HG02884 (cell line): ENCODE measurements at regions not wholly inside any gene's neighbourhood (a gene's known extent, or its start where the extent isn't known, plus 50 kb on each side); places are given as distances from the start of the nearest gene placed in this dataset.
"Not testable (repeated sequence)": the region's sequence is repeated elsewhere in the genome, so short reads cannot be mapped to it uniquely, and the experiment has no call there.

Source experiments
- ATAC-seq: cut with Tn5 transposase; IDR thresholded peaks from one replicate; pipeline ENCODE4 v1.9.1; 2021; ENCODE audit warnings: mild to moderate bottlenecking, moderate library complexity; ENCODE audit not compliant: unreplicated experiment

- ATAC-seq: not testable (repeated sequence)
These were observed 180.1 kb upstream of the CNTN6 start for GRCh38 chr3:912717-913116.

- no peak for ATAC-seq
These were observed 169.5 kb upstream of the CNTN6 start for GRCh38 chr3:923161-923910.

GRCh38 chr3:930866-931265 is 162.0 kb upstream of the CNTN6 start:
- no peak for ATAC-seq

- no peak for ATAC-seq
These were observed 159.5 kb upstream of the CNTN6 start for GRCh38 chr3:933326-933725.

- no peak for ATAC-seq
These were observed 148.0 kb upstream of the CNTN6 start for GRCh38 chr3:944786-945185.

- ATAC-seq: no peak
These were observed 147.1 kb upstream of the CNTN6 start for GRCh38 chr3:945738-946137.

- ATAC-seq: no peak
These were observed 139.9 kb upstream of the CNTN6 start for GRCh38 chr3:952906-953305.

GRCh38 chr3:963255-963654 is 129.6 kb upstream of the CNTN6 start:
- ATAC-seq: no peak

GRCh38 chr3:963755-964154 is 129.1 kb upstream of the CNTN6 start:
- no peak for ATAC-seq

GRCh38 chr3:965826-966225 is 127.0 kb upstream of the CNTN6 start:
- no peak for ATAC-seq

GRCh38 chr3:966341-966740 is 126.5 kb upstream of the CNTN6 start:
- no peak for ATAC-seq

GRCh38 chr3:973340-973739 is 119.5 kb upstream of the CNTN6 start:
- no peak for ATAC-seq

- ATAC-seq: no peak
These were observed 116.8 kb upstream of the CNTN6 start for GRCh38 chr3:976006-976405.

- ATAC-seq: no peak
These were observed 111.7 kb upstream of the CNTN6 start for GRCh38 chr3:981156-981555.

- no peak for ATAC-seq
These were observed 104.0 kb upstream of the CNTN6 start for GRCh38 chr3:988785-989184.

- no peak for ATAC-seq
These were observed 100.0 kb upstream of the CNTN6 start for GRCh38 chr3:992871-993270.

- no peak for ATAC-seq
These were observed 90.8 kb upstream of the CNTN6 start for GRCh38 chr3:1002010-1002409.

- no peak for ATAC-seq
These were observed 85.0 kb upstream of the CNTN6 start for GRCh38 chr3:1007866-1008265.

- ATAC-seq: no peak
These were observed 82.6 kb upstream of the CNTN6 start for GRCh38 chr3:1010228-1010627.

GRCh38 chr3:1015826-1016225 is 77.0 kb upstream of the CNTN6 start:
- no peak for ATAC-seq

GRCh38 chr3:1017870-1018269 is 75.0 kb upstream of the CNTN6 start:
- no peak for ATAC-seq

- no peak for ATAC-seq
These were observed 73.7 kb upstream of the CNTN6 start for GRCh38 chr3:1019157-1019556.

- ATAC-seq: no peak
These were observed 66.4 kb upstream of the CNTN6 start for GRCh38 chr3:1026395-1026794.
